Common myeloid progenitor, CD34-positive (primary cell): ENCODE measurements at regions not wholly inside any gene's neighbourhood (a gene's known extent, or its start where the extent isn't known, plus 50 kb on each side); places are given as distances from the start of the nearest gene placed in this dataset.
"Not testable (repeated sequence)": the region's sequence is repeated elsewhere in the genome, so short reads cannot be mapped to it uniquely, and the experiment has no call there.

Experiments
- CTCF ChIA-PET: fragments of 350-600 bp; sonication (Branson Sonifier 250); formaldehyde crosslinking; loops from one replicate; lab custom pipeline; 2021; ENCODE audit warnings: antibody characterized with exemption; lab: Charles Lee
- POLR2A ChIA-PET: fragments of 350-600 bp; sonication (Branson Sonifier 250); formaldehyde crosslinking; loops from one replicate; lab custom pipeline; 2021; ENCODE audit warnings: antibody characterized with exemption; lab: Charles Lee
- DNase-seq, 3 donors: peaks; one replicate each; pipeline versions ENCODE4 v3.0.0 to v3.0.0-alpha.2; 2013
- H3K27ac ChIP-seq, 2 experiments: 1 replicate in 1 of 2; 2 replicates in 1 of 2; pipeline ENCODE4 v1.7.0; 2013; ENCODE audit warnings: inconsistent platforms in 2 of 2, low read length in 2 of 2, mild to moderate bottlenecking in 2 of 2, low read depth in 1 of 2, moderate library complexity in 1 of 2; ENCODE audit not compliant: severe bottlenecking in 2 of 2, insufficient read depth in 1 of 2, poor library complexity in 1 of 2
- H3K27me3 ChIP-seq, 5 experiments: replicated peaks in 2 of 5; 1 replicate in 3 of 5; 2 replicates in 2 of 5; pipeline versions ENCODE4 v1.6.1 to v1.7.0; 2013; ENCODE audit warnings: low read length in 4 of 5, mild to moderate bottlenecking in 2 of 5, moderate library complexity in 2 of 5, inconsistent platforms in 1 of 5; ENCODE audit not compliant: insufficient read depth in 5 of 5, control insufficient read depth in 4 of 5
- H3K36me3 ChIP-seq, 4 experiments: 1 replicate in 2 of 4; 2 replicates in 2 of 4; pipeline versions ENCODE4 v1.6.1 to v1.7.0; 2013; ENCODE audit warnings: low read length in 3 of 4, control low read depth in 1 of 4, mild to moderate bottlenecking in 1 of 4; ENCODE audit not compliant: control insufficient read depth in 4 of 4, insufficient read depth in 4 of 4
- H3K4me1 ChIP-seq, 4 experiments: 1 replicate in 3 of 4; 2 replicates in 1 of 4; pipeline versions ENCODE4 v1.6.1 to v1.7.1; 2013; ENCODE audit warnings: low read length in 3 of 4, mild to moderate bottlenecking in 3 of 4, control low read depth in 1 of 4, inconsistent platforms in 1 of 4, moderate library complexity in 1 of 4; ENCODE audit not compliant: control insufficient read depth in 4 of 4, insufficient read depth in 4 of 4; ENCODE audit errors: control extremely low read depth in 1 of 4
- H3K4me3 ChIP-seq, 7 experiments: 1 replicate in 4 of 7; 2 replicates in 3 of 7; pipeline versions ENCODE4 v1.5.1 to v1.7.0; 2013; ENCODE audit warnings: mild to moderate bottlenecking in 7 of 7, low read length in 6 of 7, moderate library complexity in 6 of 7, inconsistent platforms in 2 of 7, low read depth in 2 of 7, control low read depth in 1 of 7; ENCODE audit not compliant: insufficient read depth in 4 of 7, control insufficient read depth in 1 of 7; ENCODE audit errors: extremely low read depth in 1 of 7
- H3K9me3 ChIP-seq, 5 experiments: 1 replicate in 4 of 5; 2 replicates in 1 of 5; pipeline versions ENCODE4 v1.6.1 to v1.7.1; 2013; ENCODE audit warnings: low read length in 4 of 5, mild to moderate bottlenecking in 2 of 5, inconsistent platforms in 1 of 5, low read depth in 1 of 5, moderate library complexity in 1 of 5; ENCODE audit not compliant: control insufficient read depth in 4 of 5, insufficient read depth in 2 of 5; ENCODE audit errors: control extremely low read depth in 1 of 5
- WGBS: methylation state at CpG from one replicate; pipeline ENCODE4 v1.1.5; 2013; ENCODE audit not compliant: insufficient coverage; 5-methylcytosine and 5-hydroxymethylcytosine counted together

DNA sequence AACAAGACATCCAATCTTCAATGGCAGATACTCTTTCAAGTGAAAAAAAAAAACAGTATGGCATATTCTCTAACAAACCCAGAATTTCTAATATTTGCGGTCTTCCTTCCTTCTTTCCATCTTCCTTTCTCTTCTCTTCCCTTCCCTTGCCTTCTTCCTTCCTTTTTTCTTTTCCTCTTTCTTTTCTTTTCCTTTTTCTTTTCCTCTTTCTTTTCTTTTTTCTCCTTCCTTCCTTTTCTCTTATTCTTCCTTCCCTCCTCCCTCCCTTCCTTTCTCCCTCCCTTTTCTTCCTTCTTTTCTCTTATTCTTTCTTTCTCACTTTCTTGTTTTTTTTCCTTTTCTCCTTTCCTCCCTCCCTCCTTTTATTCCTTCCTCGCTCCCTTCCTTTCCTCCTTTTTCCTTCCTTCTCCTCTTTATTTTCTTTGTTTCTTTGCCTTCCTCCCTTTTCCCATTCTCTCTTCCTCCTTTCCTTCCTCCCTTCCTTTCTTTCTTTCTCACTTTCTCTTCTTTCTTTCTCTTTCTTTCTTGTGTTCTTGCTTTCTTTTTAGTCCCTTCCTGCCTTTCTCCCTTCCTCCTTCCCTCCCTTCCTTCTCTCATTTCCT is 209.0 kb downstream of the ZNF92 start:
- POLR2A ChIA-PET, H3K4me3 ChIP-seq, H3K4me1 ChIP-seq, H3K27ac ChIP-seq, H3K27me3 ChIP-seq, H3K36me3 ChIP-seq, DNase-seq, H3K9me3 ChIP-seq, CTCF ChIA-PET: not testable (repeated sequence)
- WGBS = 100% methylated on average over 1 of the region's 2 CpGs

DNA sequence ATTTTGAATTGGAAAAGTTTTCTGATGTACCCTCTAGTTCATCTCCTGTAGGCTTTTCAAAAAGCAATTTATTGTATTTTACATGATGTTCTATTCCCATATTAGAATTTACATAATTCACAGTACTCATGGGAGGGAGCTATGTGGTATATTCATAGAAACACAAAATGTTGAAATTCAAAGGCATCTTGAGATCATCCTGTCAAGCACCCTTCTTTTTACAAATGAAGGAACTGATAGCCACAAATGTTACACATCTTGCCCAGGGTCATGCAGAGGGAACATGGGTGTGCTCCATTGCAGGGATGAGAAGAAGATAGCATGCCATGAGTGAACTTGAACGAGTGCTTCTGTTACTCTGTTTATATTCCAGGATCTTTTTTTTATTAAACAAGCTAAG is 228.8 kb downstream of the ZNF92 start:
- peaks cover 0 to 13% (median 3%) of the 10 kb centered on the region in 5 experiments for H3K27me3 ChIP-seq
- DNase-seq, H3K27ac ChIP-seq, H3K36me3 ChIP-seq, POLR2A ChIA-PET, CTCF ChIA-PET, H3K9me3 ChIP-seq, H3K4me1 ChIP-seq, H3K4me3 ChIP-seq: not testable (repeated sequence)
- WGBS = no CpG with 5 or more reads among the region's 1 CpG

DNA sequence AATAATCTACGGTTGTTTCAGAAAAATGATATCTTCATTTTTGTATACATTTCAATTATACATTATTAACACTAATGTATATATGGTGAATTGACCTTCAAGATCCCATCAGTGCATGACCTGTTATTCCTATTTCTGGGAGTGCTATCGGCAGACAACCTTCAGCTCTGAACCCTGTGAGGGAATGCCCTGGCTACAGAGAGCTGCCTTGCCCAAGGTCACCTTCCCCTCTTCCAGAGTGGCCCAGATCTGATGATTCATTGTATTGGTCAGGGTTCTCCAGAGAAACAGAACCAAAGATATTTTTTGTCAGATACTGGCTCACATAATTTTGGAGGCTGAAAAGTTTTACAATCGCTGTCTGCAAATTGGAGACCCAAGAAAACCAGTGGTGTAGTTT is 235.5 kb downstream of the ZNF92 start:
- CTCF ChIA-PET = no interaction called here
- H3K36me3 ChIP-seq = no peaks in the 10 kb centered on the region
- H3K27me3 ChIP-seq = peaks cover 0 to 16% (median 7%) of the 10 kb centered on the region in 5 experiments
- 100% methylated on average over 2 of the region's 3 CpGs for WGBS
- DNase-seq = no peak
- no peaks in the 10 kb centered on the region for H3K4me1 ChIP-seq
- no peaks in the 10 kb centered on the region for H3K9me3 ChIP-seq
- POLR2A ChIA-PET = no interaction called here
- H3K27ac ChIP-seq = no peak overlapping the region
- no peak overlapping the region for H3K4me3 ChIP-seq

DNA sequence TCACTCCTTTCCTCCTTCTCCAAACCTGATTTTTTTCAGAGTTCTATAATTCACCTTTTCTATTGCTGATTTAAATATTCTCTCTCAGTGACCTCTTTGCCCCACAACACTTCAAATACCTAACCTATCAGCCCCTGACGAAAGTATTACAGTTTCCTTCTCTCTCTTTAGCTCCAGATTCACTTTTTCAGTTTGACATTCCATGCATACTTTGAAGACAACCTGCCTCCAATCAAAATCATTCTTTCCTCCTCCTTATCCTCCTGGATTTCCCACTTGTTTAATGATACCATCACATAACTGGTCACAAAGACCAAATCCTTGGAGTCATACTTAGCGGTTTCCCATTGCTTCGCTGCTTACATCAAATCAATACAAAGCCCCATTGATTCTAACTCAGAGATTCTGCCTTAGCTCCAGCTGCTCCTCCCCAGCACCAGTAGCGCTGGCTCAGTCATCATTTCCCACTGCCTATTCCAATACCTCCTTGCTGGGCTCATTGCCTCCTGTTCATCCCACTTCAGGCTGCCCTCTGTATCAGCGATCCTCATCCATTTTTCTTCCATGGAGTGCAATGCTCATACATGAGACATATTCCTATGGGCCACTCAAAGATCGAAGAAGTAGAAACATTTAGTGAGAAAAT is 240.1 kb downstream of the ZNF92 start:
- H3K4me1 ChIP-seq, H3K36me3 ChIP-seq, POLR2A ChIA-PET, H3K9me3 ChIP-seq, H3K4me3 ChIP-seq, DNase-seq, CTCF ChIA-PET, H3K27ac ChIP-seq: not testable (repeated sequence)
- WGBS = 84% methylated on average over 3 of the region's 6 CpGs
- H3K27me3 ChIP-seq = peaks cover 0 to 23% (median 3%) of the 10 kb centered on the region in 5 experiments

DNA sequence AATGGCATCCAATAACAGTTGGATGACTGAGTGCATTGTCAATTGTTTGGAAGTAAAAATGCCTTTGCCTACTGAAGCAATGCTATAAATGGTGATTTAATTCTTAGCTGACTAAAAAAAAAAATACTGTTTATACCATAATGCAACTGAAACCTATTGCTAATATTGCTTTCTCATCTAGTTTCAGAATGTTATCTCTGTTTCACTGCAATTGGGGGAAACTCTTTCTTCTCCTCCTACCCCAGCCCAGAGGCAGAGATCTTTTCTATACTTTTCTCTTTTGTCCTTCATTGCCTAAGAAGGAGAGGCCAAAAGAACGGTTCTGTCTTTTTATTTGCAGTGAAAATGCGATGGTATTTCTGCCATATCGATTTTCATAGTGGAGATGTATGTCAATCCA is 242.5 kb downstream of the ZNF92 start:
- H3K9me3 ChIP-seq = not testable (repeated sequence)

DNA sequence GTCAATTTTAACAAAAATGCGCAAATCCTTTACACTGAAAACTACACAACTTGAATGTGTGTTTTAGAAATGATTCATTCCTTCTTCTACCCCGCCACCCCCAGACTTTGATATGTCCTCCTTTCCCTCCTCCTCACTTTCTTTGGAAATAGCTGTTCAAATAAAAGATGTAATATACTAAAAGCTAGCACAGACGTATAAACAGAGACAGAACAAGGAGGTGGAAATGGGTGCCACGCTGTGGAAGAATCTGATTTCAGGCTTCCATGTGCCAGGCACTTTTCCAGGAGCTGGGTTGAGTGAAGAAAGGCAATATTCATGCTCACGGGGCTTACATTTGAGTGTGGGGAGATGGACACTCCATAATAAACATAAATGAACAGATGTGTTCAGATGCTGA is 246.6 kb downstream of the ZNF92 start:
- H3K9me3 ChIP-seq, H3K4me3 ChIP-seq, H3K4me1 ChIP-seq, H3K36me3 ChIP-seq, POLR2A ChIA-PET, H3K27ac ChIP-seq, DNase-seq, CTCF ChIA-PET: not testable (repeated sequence)
- peaks cover 0 to 27% (median 5%) of the 10 kb centered on the region in 5 experiments for H3K27me3 ChIP-seq
- no CpG with 5 or more reads among the region's 5 CpGs for WGBS

More for the DNA sequence above, 242.5 kb downstream of the ZNF92 start:
- DNase-seq, H3K27ac ChIP-seq, H3K4me3 ChIP-seq, CTCF ChIA-PET, POLR2A ChIA-PET, H3K4me1 ChIP-seq, H3K36me3 ChIP-seq: not testable (repeated sequence)
- peaks cover 0 to 26% (median 0%) of the 10 kb centered on the region in 5 experiments for H3K27me3 ChIP-seq
- no CpG with 5 or more reads among the region's 3 CpGs for WGBS

DNA sequence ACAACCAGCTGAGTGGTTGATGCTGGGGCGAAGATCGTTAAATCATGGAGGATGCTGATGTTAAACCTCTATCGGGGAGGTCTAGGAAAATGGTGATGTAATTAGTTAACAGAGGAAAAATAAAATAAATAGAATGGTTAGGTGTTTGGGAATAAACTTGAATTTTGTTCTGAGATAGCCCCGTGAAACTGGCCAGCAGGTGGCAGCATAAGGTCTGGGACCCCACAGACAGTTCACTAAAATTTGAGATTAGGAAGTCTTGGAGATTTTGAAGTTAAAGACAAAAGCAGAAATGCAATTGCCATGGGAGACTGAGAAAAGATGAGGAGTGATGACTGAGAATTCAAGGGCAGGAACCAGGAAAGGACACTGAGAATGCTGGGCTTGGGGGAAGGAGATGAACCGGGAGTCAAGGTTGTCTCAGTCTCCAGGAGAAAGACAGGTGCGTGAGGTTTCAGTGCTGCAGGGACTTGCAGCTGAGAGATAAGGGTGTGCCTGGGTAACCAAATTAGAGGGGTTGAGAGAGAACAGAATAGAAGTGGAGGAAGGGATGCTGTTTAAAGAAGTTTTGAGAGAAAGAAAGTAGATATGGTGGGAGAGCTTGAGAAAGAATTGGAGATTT is 248.0 kb downstream of the ZNF92 start:
- H3K27me3 ChIP-seq = peaks cover 0 to 33% (median 9%) of the 10 kb centered on the region in 5 experiments
- POLR2A ChIA-PET = interaction anchor here (0.6 kb wide), 1 partner anchor 544 kb away, joined by 3 read pairs; no protein-coding TSS in a partner anchor
- peak; percentile 3 to 21 (median 18) for DNase-seq

More for the DNA sequence above, 248.0 kb downstream of the ZNF92 start:
- H3K27ac ChIP-seq, H3K4me1 ChIP-seq, CTCF ChIA-PET, H3K4me3 ChIP-seq, H3K9me3 ChIP-seq, H3K36me3 ChIP-seq: not testable (repeated sequence)
- 29% methylated on average over 4 of the region's 6 CpGs for WGBS
